H54 (cell line): ENCODE measurements at regions not wholly inside any gene's neighbourhood (a gene's known extent, or its start where the extent isn't known, plus 50 kb on each side); places are given as distances from the start of the nearest gene placed in this dataset.
A peak's percentile ranks its signal among the peaks of the same experiment; 100 is the strongest.

Experiments used
- DNase-seq: peaks from one replicate; pipeline ENCODE4 v3.0.0; 2011; ENCODE audit warnings: low spot score, mixed read lengths; ENCODE audit not compliant: insufficient read length
- FAIRE-seq: peaks from 3 replicates; lab custom pipeline; 2011; peaks lifted over from hg19 to GRCh38; lab: Jason Lieb, UNC
- POLR2A ChIP-seq: IDR thresholded peaks from 2 replicates; pipeline ENCODE4 v1.6.1; 2011; ENCODE audit warnings: low read depth, mild to moderate bottlenecking, low read length

DNA sequence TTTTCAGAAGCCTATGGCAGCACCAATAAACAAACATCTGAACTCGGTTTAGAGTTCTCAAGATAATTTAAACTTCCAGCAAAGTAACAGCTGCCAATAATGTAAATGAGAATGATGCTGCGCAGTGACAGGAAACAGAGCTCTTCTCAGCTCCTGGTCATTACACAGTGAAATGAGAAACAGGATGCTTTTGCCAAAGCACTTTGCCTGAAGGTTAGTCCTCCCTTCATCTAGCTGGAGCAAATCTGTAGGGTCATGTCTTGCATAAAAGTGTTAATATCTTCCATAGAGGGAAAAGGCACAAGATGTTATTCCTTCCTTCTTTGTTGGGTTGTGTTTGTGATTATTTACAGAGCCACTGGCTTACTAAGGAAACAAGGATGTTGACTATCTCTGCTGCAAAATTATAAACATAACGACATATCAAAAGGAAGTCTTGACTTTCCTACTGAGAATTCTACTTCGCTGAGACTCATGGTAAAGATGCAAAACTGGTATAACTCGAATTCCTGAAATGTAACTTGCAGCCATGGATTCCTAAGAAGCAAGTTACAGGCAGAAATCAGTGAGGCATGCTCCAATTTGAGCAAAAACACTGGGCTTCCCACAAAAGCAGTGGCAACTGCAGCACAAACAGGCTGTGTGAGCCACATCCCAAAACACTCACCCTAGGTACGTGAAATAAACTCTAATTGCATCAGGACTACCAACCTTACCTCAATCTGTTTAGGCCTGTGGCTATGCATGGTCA, 102.5 kb upstream of the BEND6 start:
- no peak for TF ChIP-seq POLR2A
- FAIRE-seq (peak; percentile 67), DNase-seq (no peak)

DNA sequence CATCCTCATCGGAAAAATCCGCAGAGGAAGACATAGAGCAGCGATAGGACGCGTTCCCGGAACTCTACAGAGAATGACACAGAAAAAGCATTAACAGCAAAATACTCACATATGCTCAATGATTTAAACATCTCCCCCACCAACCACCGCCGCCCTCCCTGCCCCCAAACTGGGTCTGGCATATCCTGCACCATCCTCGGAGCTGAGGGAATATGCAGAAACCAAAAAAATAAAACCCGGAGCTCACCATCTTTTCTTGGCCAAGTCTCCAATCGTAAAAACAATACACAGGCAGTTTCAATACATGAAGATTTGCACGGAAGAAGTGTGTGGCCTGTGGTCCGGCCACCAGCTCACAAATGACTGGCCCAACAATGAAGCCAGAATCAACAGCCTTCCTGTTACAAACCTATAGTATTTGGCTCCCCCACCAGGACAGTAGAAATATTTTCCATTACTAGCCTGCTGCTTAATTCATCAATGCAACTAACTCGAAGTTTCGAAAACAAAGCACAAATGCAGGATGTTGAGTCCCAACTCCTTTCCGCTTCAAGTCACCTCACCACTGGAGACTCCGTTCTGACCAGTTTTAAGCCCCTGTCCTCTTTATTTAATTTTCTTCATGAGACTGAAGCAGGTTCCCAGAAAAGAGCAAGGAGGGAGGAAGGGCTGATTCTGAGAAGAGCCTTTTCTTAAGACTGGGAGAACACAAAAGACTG, 103.2 kb upstream of the BEND6 start:
- peak; percentile 92 for FAIRE-seq
- DNase-seq, result no peak
- TF ChIP-seq POLR2A, result no peak

DNA sequence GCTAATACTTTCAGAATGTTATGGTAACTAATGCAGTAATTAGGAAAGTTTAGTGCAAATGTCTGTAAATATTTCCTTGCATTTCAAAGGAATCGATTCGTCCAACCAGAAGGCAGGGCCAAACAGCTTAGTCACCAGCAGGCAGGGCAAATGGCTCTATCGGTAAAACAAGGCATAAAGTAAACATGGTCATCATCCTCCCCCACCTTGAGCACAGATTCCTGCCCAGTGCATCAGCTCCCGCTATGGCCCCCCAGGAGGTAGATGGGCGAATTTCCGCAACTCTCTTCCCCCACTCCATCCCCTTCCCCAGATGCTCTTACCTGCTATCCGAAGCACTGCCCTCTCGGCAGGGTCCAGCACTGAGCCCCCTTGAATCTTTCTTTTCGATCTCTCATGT, 103.8 kb upstream of the BEND6 start:
- TF ChIP-seq POLR2A, result no peak
- DNase-seq (no peak), FAIRE-seq (peak; percentile 92)

DNA sequence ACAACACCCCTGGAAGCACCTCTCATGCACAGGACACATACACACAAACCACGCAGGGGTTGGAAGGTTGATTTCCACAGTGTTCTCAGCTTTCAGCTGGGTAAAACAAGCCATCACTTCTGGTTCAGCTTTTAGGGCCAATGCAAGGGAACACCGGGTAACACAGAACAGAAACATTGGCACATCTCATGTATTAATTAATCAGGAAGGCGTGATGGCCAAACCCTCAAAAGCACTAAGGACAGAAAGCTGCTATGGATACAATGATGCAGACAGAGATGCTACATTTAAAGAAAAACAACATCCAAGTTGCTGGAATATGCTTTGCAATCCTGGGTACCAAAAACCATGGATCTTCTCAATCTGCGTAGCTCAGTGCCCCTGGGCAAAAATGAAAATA, 104.3 kb upstream of the BEND6 start:
- no peak for DNase-seq
- no peak for TF ChIP-seq POLR2A
- FAIRE-seq, result no peak

DNA sequence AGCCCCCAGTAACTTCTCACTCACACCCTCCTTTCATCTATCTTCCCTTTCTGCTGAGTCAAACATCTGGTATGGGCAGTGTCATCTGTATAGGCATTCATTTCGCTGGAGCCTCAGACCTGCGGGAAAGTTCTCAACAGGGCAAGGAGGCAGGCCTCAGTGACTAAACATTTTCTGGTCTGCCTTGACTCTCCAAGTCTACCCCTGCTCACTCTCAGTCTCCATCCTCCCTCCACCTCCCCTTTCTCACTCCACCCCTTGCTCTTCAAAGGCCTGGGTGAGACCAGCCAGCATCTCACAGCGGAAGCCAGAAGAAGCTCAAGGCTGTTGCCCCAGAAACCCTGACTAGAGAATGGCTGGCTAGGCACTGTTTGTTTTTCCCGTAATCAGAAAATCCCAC, 105.0 kb upstream of the BEND6 start:
- TF ChIP-seq POLR2A, result no peak
- peak; percentile 75 for FAIRE-seq
- DNase-seq, result no peak

DNA sequence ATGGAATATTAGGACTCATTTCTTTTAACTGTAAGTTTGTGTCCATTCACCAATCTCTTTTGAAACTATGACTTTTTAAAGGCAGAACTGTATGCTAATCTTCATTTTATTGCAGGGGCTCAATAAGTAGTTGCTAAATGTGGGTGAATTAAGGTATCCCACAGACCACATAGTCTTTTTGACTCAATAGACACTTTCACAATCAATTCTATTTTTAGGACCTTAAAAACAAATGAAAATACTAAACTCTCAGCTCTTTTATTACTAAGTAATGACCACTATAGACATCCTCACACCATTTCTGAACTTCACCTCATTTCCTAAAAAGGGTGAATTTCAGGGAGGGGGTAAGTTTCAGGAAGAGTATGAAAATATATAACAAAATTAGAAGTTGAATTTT, 106.8 kb upstream of the BEND6 start:
- FAIRE-seq (no peak), DNase-seq (no peak)
- no peak for TF ChIP-seq POLR2A

DNA sequence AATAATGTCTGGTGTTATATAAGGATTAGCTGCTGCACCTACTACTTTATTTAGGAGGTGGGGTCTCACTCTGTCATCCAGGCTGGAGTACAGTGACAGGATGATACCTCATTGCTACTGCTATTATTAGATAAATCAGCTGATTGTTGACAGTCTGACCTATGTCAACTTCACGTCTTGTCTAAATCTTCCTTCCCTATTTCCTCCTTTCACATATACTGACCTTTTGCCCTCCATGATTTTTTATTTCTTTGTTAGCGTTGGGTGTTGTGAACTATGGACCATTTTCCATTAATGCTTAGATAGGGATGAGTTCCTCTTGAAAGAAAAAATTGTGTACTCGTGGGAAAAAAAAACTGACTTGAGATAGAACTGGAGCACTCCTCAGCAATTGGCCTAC, 109.9 kb upstream of the BEND6 start:
- TF ChIP-seq POLR2A, result no peak
- no peak for FAIRE-seq
- DNase-seq, result no peak

DNA sequence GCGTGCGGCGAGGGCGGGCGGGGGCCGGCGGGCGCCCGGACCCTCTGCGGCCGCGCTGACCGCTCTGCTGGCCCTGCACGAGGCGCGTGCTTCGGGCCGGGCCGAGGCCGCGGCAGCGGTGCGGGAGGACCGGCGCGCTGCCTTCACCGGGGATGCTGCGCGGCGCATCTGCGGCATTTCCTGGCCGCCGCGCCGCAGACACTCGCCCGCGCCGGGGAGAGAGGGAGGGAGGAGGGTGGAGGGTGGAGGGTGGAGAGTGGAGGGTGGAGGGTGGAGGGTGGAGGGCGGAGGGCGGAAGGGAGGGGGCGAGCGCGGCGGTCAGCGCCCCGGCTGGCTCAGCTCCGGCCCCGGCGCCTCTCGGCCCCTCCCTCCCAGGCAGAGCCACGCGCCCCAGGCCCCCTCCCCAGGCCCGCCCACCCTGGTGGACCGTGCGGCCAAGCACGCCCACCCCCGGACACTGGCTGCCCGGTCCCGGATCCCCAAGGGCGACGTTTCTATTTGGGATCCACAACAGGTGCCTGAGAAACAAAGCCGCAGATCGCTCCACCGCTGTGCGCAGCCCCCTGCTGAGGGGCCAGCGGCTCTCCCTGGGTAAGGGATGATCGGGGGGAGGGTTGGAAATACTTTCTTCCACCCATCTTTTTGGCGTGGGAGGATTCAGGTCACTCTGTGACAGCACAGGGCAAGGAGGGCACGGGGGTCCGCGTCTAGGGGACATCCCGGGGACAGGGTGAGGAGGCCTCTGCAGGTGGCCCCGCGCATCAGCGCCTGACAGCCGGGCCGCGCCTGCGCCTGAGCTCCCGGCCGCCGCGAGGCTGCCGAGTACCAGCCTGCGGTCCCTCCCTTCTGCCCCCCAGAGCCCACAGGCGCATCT, 111.2 kb upstream of the BEND6 start:
- peak; percentile 70 for FAIRE-seq
- DNase-seq, result peak; percentile 85
- TF ChIP-seq POLR2A, result peak; percentile 70

DNA sequence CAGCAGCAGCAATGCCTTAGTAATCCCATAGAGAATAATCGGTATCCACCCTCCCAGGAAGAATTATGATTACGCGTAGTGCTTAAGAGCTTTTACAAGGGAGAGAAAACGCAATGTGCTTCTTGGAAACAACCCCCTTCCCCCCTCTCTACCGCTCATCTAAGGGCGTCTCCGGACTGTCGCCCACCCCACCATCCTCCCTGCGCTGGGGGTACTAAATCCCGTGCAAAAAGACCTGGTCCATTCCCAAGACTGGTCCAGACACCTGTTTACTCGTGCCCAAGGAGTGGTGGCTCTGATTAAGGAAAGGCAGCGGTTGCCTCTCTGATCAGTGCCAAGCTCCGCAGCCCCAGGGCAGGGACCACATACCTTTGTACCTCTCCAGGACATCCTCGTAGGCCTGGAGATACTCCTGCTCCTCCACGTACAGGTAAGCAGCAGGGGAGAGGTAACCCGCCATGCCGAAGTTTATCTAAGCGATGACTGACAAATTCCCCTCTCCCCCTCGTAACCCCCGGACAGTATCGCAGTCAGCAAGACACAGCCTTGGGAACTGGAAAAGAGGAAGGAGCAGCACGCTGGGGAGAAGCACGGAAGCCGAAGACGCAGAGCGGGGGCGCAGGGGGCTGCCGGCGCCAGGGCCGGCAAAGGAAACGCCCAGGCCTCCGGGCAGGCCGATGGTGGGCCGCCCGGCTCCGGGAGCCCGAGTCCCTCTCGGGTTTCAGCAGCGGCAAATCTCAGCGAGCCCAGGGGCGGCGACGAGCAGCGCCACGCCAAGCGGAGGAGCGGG, 112.0 kb upstream of the BEND6 start:
- 0 out of 2 replicates have a peak, but pooled peaks have one; percentile 23 for TF ChIP-seq POLR2A
- DNase-seq, result no peak
- peak; percentile 78 for FAIRE-seq

DNA sequence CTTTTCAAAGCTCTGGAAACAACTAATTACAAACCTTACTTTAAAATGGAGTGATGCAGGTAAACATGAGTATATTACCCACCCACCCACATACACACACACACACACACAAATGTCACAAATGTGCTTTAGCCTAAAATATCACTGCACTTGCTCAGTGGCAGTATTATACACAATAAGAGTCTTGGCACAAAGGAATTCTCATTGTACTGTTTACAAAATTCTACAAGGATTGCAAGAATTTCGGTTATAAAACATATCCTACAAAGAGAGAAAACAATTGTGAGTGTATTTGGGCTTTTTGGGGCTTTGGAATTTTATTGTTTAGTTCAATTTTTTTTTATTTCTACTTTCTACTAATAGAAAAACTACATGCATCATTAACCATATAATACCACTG, 113.2 kb upstream of the BEND6 start:
- no peak for TF ChIP-seq POLR2A
- DNase-seq (no peak), FAIRE-seq (peak; percentile 52)

DNA sequence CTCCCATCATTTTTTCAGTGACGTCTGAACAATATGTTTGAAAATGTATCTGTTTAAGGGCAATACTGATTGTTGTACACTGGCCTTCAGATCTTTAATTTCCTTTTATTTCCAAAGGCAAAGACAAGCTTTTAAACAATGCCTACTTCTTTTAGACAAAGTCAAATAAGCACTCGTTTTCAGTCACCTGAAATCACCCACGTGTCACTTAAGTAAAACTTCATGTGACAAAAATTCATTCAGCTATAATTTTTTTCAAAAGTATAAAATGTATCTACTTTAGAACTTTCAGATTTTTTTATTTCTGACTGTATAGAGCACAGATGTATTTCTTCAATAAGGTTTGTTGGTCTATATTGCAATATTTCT, 113.5 kb upstream of the BEND6 start:
- no peak for TF ChIP-seq POLR2A
- DNase-seq, result no peak
- no peak for FAIRE-seq

DNA sequence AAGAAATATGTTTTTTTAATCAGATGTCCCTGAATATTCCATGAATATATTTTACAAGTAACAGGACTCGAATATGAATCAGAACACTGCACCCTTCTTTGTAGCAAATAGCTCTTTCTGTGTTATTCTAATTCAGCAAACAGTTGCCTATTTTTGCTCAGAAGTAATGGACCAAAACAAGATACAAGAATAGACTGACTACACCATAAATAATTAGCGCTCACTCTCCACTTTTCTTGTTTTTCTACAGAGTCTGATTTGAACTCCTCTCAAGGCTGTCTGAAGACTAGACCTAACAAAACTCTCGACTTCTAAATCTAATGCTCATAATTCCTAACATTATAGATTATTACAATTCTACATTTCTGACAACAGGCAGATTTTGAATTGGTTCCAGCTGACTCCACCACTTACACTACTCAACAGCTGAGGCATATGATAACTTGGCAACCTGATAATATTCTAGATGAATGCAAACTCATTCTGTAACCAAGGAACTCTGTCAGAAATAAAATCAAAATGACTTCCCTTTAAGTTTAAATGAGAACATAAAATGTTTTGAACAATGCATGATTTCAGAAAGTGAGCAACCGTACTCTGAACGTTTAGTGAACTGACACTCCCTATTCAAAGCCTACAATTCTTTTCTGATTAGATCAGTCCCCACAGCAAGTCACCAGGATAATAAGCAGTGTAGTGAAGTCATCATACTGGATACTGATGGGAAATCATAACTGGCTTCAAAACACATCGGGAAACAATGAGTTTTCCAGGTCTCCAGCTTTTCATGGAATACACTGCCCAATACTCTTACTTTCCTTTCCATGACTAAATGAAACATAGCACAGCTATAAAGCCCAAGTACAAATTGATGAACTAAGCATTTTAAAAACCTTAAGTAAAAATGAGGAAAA, 114.2 kb upstream of the BEND6 start:
- TF ChIP-seq POLR2A, result no peak
- FAIRE-seq, result peak; percentile 99
- DNase-seq, result no peak
